BLaER1 treated with 17β-estradiol and CSF1 and Interleukin-3, amounts not matched to agents 10 nM and 100 nM (cell line): ENCODE measurements at regions not wholly inside any gene's neighbourhood (a gene's known extent, or its start where the extent isn't known, plus 50 kb on each side); places are given as distances from the start of the nearest gene placed in this dataset.
A peak's percentile ranks its signal among the peaks of the same experiment; 100 is the strongest.
"Not testable (repeated sequence)": the region's sequence is repeated elsewhere in the genome, so short reads cannot be mapped to it uniquely, and the experiment has no call there.

Experiments used
- H3K27ac ChIP-seq, 11 experiments: shearing (Covaris generic); formaldehyde crosslinking; 2 replicates each; pipeline ENCODE4 v1.8.1; 2022
- H3K27me3 ChIP-seq, 11 experiments: shearing (Covaris generic); formaldehyde crosslinking; 2 replicates each; pipeline ENCODE4 v1.8.1; 2022
- H3K36me3 ChIP-seq, 11 experiments: shearing (Covaris generic); formaldehyde crosslinking; 2 replicates each; pipeline ENCODE4 v1.8.1; 2022
- H3K4me1 ChIP-seq, 10 experiments: shearing (Covaris generic); formaldehyde crosslinking; 2 replicates each; pipeline ENCODE4 v1.8.1; 2022
- H3K4me2 ChIP-seq, 11 experiments: shearing (Covaris generic); formaldehyde crosslinking; 2 replicates each; pipeline ENCODE4 v1.8.1; 2022
- H3K4me3 ChIP-seq, 10 experiments: shearing (Covaris generic); formaldehyde crosslinking; 2 replicates each; pipeline ENCODE4 v1.8.1; 2022
- H3K9ac ChIP-seq, 11 experiments: shearing (Covaris generic); formaldehyde crosslinking; 2 replicates each; pipeline ENCODE4 v1.8.1; 2022
- H3K9me3 ChIP-seq, 11 experiments: shearing (Covaris generic); formaldehyde crosslinking; replicated peaks in 1 of 11; 2 replicates each; pipeline ENCODE4 v1.8.1; 2022
- H4K20me1 ChIP-seq, 11 experiments: shearing (Covaris generic); formaldehyde crosslinking; 2 replicates each; pipeline ENCODE4 v1.8.1; 2022
- Cebpa-rat ChIP-seq, 11 experiments: shearing (Covaris generic); IDR thresholded peaks; 2 replicates each; pipeline ENCODE4 v1.8.1; 2022

- Histone ChIP-seq H3K36me3 (no peaks in the 10 kb centered on the region), H3K4me3 (no peak overlapping the region), H3K9ac (no peak overlapping the region), H4K20me1 (no peaks in the 10 kb centered on the region), H3K27ac (no peak overlapping the region), H3K27me3 (no peaks in the 10 kb centered on the region), H3K4me1 (peaks cover 0 to 56% (median 3%) of the 10 kb centered on the region in 10 experiments; a peak in 15 of 20 replicates), H3K4me2 (no peak overlapping the region), H3K9me3 (no peaks in the 10 kb centered on the region)
- no peak for TF ChIP-seq Cebpa-rat (IDR thresholded peaks at IDR 0.05)
These were observed 601.6 kb downstream of the COL12A1 start for GRCh38 chr6:74604279-74604678.

GRCh38 chr6:74603322-74604076 is 602.4 kb downstream of the COL12A1 start:
- H3K4me2 ChIP-seq: peak overlapping the region in 1 of 11 experiments; percentile 26; a peak in 1 of 22 replicates
- H3K9ac ChIP-seq: no peak overlapping the region
- TF ChIP-seq Cebpa-rat (IDR thresholded peaks at IDR 0.05): no peak
- H3K27me3 ChIP-seq: no peaks in the 10 kb centered on the region
- no peaks in the 10 kb centered on the region for H3K9me3 ChIP-seq
- H3K4me3 ChIP-seq: no peak overlapping the region
- H3K27ac ChIP-seq: no peak overlapping the region
- H4K20me1 ChIP-seq: no peaks in the 10 kb centered on the region
- H3K36me3 ChIP-seq: no peaks in the 10 kb centered on the region
- H3K4me1 ChIP-seq: peaks cover 7 to 60% (median 11%) of the 10 kb centered on the region in 10 experiments; a peak in 19 of 20 replicates

GRCh38 chr6:74602206-74602605 is 603.6 kb downstream of the COL12A1 start:
- no peak for TF ChIP-seq Cebpa-rat (IDR thresholded peaks at IDR 0.05)
- no peaks in the 10 kb centered on the region for H3K9me3 ChIP-seq
- H3K4me3 ChIP-seq: no peak overlapping the region
- peaks cover 17 to 61% (median 22%) of the 10 kb centered on the region in 10 experiments for H3K4me1 ChIP-seq
- H4K20me1 ChIP-seq: no peaks in the 10 kb centered on the region
- no peaks in the 10 kb centered on the region for H3K27me3 ChIP-seq
- H3K4me2 ChIP-seq: peak overlapping the region in 3 of 11 experiments; percentile 13 to 53 (median 38); a peak in 5 of 22 replicates
- H3K27ac ChIP-seq: no peak overlapping the region
- no peaks in the 10 kb centered on the region for H3K36me3 ChIP-seq
- H3K9ac ChIP-seq: no peak overlapping the region

- Histone ChIP-seq H3K4me2 (peak overlapping the region; percentile 19 to 68 (median 42); a peak in 19 of 22 replicates), H3K9ac (no peak overlapping the region)
These were observed 607.1 kb downstream of the COL12A1 start for GRCh38 chr6:74598462-74599393.

GRCh38 chr6:74597840-74598239 is 608.0 kb downstream of the COL12A1 start:
- TF ChIP-seq Cebpa-rat (IDR thresholded peaks at IDR 0.05): no peak
- H3K4me2 ChIP-seq: peak overlapping the region; percentile 20 to 75 (median 60); a peak in 17 of 22 replicates
- H4K20me1 ChIP-seq: no peaks in the 10 kb centered on the region
- H3K27me3 ChIP-seq: no peaks in the 10 kb centered on the region
- H3K4me3 ChIP-seq: no peak overlapping the region
- H3K4me1 ChIP-seq: peaks cover 24 to 42% (median 32%) of the 10 kb centered on the region in 10 experiments
- no peaks in the 10 kb centered on the region for H3K36me3 ChIP-seq
- H3K9me3 ChIP-seq: 0 out of 22 replicates have a peak, but pooled peaks cover 0 to 4% (median 0%) of the 10 kb centered on the region in 11 experiments
- H3K27ac ChIP-seq: peak overlapping the region in 7 of 11 experiments; percentile 6 to 70 (median 51); a peak in 15 of 22 replicates
- H3K9ac ChIP-seq: no peak overlapping the region

More at GRCh38 chr6:74598462-74599393, 607.1 kb downstream of the COL12A1 start:
- Histone ChIP-seq H3K4me1 (peaks cover 24 to 50% (median 32%) of the 10 kb centered on the region in 10 experiments), H3K27me3 (no peaks in the 10 kb centered on the region), H4K20me1 (no peaks in the 10 kb centered on the region), H3K36me3 (no peaks in the 10 kb centered on the region), H3K4me3 (no peak overlapping the region), H3K27ac (peak overlapping the region in 6 of 11 experiments; percentile 6 to 70 (median 42); a peak in 8 of 22 replicates), H3K9me3 (no peaks in the 10 kb centered on the region)
- no peak for TF ChIP-seq Cebpa-rat (IDR thresholded peaks at IDR 0.05)

- no peak overlapping the region for H3K4me3 ChIP-seq
- TF ChIP-seq Cebpa-rat (IDR thresholded peaks at IDR 0.05): no peak
- no peaks in the 10 kb centered on the region for H3K27me3 ChIP-seq
- peak overlapping the region; percentile 20 to 75 (median 60); a peak in 21 of 22 replicates for H3K4me2 ChIP-seq
- H4K20me1 ChIP-seq: no peaks in the 10 kb centered on the region
- H3K9me3 ChIP-seq: 0 out of 22 replicates have a peak, but pooled peaks cover 0 to 4% (median 0%) of the 10 kb centered on the region in 11 experiments
- peak overlapping the region in 9 of 11 experiments; percentile 34 to 70 (median 53); a peak in 16 of 22 replicates for H3K27ac ChIP-seq
- H3K9ac ChIP-seq: no peak overlapping the region
- no peaks in the 10 kb centered on the region for H3K36me3 ChIP-seq
- peaks cover 24 to 37% (median 32%) of the 10 kb centered on the region in 10 experiments for H3K4me1 ChIP-seq
These were observed 608.6 kb downstream of the COL12A1 start for GRCh38 chr6:74597266-74597665.

GRCh38 chr6:74596588-74596987 is 609.3 kb downstream of the COL12A1 start:
- TF ChIP-seq Cebpa-rat (IDR thresholded peaks at IDR 0.05): no peak
- no peak overlapping the region for H3K9ac ChIP-seq
- H3K27ac ChIP-seq: peak overlapping the region in 8 of 11 experiments; percentile 33 to 70 (median 54); a peak in 13 of 22 replicates
- peaks cover 24 to 34% (median 32%) of the 10 kb centered on the region in 10 experiments for H3K4me1 ChIP-seq
- no peaks in the 10 kb centered on the region for H4K20me1 ChIP-seq
- peak overlapping the region; percentile 20 to 75 (median 60); a peak in 17 of 22 replicates for H3K4me2 ChIP-seq
- no peak overlapping the region for H3K4me3 ChIP-seq
- H3K36me3 ChIP-seq: no peaks in the 10 kb centered on the region
- H3K27me3 ChIP-seq: no peaks in the 10 kb centered on the region
- peaks cover 0 to 4% (median 0%) of the 10 kb centered on the region in 11 experiments; a peak in 1 of 22 replicates for H3K9me3 ChIP-seq

- not testable (repeated sequence) for H3K4me2 ChIP-seq, H4K20me1 ChIP-seq, H3K27me3 ChIP-seq, H3K4me3 ChIP-seq, H3K27ac ChIP-seq, H3K9me3 ChIP-seq, H3K9ac ChIP-seq, H3K36me3 ChIP-seq
- peaks cover 24 to 32% (median 29%) of the 10 kb centered on the region in 10 experiments for H3K4me1 ChIP-seq
These were observed 611.5 kb downstream of the COL12A1 start for GRCh38 chr6:74594350-74594749.
